ENCODE measurements at regions not wholly inside any gene's neighbourhood (a gene's known extent, or its start where the extent isn't known, plus 50 kb on each side); places are given as distances from the start of the nearest gene placed in this dataset.

DNA sequence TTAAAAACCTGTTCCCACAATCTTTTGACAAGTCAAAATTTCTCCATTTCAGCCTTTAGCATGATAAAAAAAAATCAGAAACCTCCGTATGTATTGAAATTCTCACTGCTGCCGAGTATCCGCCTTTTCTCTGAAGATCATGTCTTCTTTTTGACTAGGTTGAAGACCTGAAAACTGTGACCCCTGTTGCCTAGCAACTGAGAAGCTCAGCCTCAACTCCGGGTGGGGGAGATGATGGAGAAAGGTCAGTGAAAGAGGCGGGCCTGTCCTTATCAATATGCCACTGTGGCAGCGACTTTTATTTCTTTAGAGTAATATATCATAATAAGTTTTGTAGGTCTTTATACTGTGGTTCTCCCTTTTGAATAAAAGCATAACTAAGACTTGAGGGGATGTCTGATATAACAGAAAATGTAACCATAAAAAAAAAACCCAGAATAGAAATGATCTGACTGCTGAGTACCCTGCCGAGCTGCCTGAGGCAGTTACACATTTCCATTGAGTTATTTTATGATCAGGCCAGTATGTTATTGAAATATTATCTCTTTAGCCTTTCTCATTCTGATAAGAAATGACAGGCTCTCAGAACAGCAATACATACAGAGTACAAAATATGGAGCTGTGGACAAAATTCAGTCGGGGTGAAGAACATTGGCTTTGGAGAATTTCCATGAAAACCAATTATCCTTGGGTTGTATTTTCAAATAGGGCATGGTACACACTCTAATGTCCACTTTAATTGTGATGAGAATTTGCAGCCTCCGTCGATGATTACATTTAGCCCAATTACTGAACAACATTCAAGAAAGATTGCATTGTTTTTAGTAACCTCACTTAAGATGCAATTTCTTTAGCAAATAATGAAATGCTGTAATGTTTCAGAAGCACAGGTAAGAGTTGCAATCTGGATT lies 136.7 kb upstream of the EEF1E1 start:
- TF ChIP-seq, protein P1, sequence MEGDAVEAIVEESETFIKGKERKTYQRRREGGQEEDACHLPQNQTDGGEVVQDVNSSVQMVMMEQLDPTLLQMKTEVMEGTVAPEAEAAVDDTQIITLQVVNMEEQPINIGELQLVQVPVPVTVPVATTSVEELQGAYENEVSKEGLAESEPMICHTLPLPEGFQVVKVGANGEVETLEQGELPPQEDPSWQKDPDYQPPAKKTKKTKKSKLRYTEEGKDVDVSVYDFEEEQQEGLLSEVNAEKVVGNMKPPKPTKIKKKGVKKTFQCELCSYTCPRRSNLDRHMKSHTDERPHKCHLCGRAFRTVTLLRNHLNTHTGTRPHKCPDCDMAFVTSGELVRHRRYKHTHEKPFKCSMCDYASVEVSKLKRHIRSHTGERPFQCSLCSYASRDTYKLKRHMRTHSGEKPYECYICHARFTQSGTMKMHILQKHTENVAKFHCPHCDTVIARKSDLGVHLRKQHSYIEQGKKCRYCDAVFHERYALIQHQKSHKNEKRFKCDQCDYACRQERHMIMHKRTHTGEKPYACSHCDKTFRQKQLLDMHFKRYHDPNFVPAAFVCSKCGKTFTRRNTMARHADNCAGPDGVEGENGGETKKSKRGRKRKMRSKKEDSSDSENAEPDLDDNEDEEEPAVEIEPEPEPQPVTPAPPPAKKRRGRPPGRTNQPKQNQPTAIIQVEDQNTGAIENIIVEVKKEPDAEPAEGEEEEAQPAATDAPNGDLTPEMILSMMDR (IDR thresholded peaks at IDR 0.05), result no peak

DNA sequence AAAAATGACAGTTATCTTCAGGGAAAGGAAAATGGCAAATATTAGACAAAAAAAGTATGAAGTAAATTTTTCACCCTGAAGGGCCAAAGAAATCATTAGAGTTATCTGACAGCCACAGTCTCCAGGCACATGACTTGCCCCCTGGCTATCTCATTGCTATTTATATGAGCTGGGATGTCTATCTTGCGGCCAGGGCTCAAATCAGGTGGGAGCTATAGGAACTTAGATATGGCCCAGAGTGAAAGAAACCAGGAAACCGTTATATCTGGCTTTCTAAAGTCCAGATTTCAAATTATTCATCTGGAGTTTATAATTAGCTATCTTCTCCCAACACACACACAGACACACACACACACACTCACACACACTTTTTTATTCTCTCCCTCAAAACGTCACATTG lies 135.3 kb upstream of the EEF1E1 start:
- no peak overlapping the region for H3K27ac ChIP-seq
- no peak for DNase-seq
- H3K36me3 ChIP-seq, result no peaks in the 10 kb centered on the region
- peaks cover 0 to 31% of the 10 kb centered on the region in 2 donors for H3K27me3 ChIP-seq
- intact Hi-C loops (cut with DNase I; ENCODE audit: low total_unique reads), result no loop called here
- H3K4me1 ChIP-seq, result no peaks in the 10 kb centered on the region
- no peak overlapping the region for H3K4me3 ChIP-seq
- H3K9me3 ChIP-seq, result no peaks in the 10 kb centered on the region
- TF ChIP-seq, protein P1 (IDR thresholded peaks at IDR 0.05), result no peak

More for the DNA sequence above, 136.7 kb upstream of the EEF1E1 start:
- H3K9me3 ChIP-seq, result no peaks in the 10 kb centered on the region
- no peak overlapping the region for H3K4me3 ChIP-seq
- H3K36me3 ChIP-seq, result no peaks in the 10 kb centered on the region
- DNase-seq, result no peak
- intact Hi-C loops (cut with DNase I; ENCODE audit: low total_unique reads), result no loop called here
- no peaks in the 10 kb centered on the region for H3K4me1 ChIP-seq
- no peak overlapping the region for H3K27ac ChIP-seq
- peaks cover 0 to 27% of the 10 kb centered on the region in 2 donors for H3K27me3 ChIP-seq

DNA sequence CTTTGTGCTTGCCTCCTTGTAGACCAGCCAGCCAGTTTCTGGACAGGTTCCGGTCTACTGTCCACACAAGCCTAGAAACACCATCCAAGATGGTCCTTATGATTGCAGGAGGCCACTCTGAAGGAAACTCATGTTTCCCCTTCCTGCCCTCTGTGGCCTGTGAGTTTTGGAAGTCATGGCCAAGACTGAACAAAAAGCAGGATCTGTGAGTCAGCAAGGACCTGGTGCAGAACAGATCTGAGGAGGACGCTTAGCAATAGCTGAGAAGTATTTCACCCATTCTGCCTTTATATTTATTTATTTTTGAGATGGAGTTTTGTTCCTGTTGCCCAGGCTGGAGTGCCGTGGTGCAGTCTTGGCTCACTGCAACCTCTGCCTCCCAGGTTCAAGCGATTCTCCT lies 134.6 kb upstream of the EEF1E1 start:
- DNase-seq, result no peak
- H3K27ac ChIP-seq, result no peak overlapping the region
- H3K9me3 ChIP-seq, result no peaks in the 10 kb centered on the region
- H3K4me3 ChIP-seq, result no peak overlapping the region
- intact Hi-C loops (cut with DNase I; ENCODE audit: low total_unique reads), result no loop called here
- TF ChIP-seq, protein P1 (IDR thresholded peaks at IDR 0.05), result no peak
- H3K4me1 ChIP-seq, result no peaks in the 10 kb centered on the region
- no peaks in the 10 kb centered on the region for H3K36me3 ChIP-seq
- H3K27me3 ChIP-seq, result peaks cover 0 to 33% of the 10 kb centered on the region in 2 donors

DNA sequence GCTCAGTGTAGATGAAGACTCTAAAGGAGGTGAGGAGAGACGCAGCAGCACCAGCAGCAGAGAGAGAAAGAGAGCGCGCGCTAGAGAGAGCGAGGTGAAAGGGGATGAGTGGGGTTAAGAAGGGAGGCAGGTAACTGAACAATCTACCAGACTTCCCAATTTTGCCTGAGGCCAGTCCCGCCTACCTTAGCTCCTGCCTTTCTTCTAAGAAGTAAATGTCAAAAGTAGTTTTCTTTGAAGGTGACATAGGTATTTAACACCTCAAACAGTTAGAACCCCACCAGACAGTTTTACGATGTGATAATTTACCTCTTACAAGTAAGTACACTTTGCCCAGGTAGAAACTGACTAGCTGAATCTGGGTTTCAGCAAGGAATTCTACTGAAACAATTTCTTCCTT lies 132.0 kb upstream of the EEF1E1 start:
- H3K27me3 ChIP-seq, result peaks cover 0 to 37% of the 10 kb centered on the region in 2 donors
- no peaks in the 10 kb centered on the region for H3K9me3 ChIP-seq
- H3K36me3 ChIP-seq, result no peaks in the 10 kb centered on the region
- no peak overlapping the region for H3K4me3 ChIP-seq
- no peak for DNase-seq
- intact Hi-C loops (cut with DNase I; ENCODE audit: low total_unique reads), result no loop called here
- TF ChIP-seq, protein P1 (IDR thresholded peaks at IDR 0.05), result no peak
- no peaks in the 10 kb centered on the region for H3K4me1 ChIP-seq
- no peak overlapping the region for H3K27ac ChIP-seq

DNA sequence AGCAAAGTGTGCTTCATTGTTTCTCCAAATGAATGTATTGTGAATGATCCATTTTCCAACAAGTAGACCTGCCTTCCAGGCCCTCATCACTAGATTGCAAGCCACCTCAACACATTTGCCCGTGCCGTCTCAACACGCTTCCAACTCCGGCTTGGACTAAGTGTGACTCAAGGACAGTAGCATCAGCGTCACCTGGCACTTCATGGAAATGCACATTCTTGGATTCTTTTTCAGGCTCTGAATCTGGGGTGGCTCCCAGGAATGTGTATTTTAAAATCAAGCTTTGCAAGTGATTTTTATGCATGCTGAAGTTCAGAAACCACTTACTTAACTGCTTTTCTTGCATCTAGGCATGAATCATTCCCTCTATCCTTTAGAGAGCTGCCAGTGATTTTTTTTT lies 129.6 kb upstream of the EEF1E1 start:
- Histone ChIP-seq H3K4me3 (no peak overlapping the region), H3K27ac (no peak overlapping the region), H3K4me1 (no peaks in the 10 kb centered on the region), H3K27me3 (peaks cover 0 to 29% of the 10 kb centered on the region in 2 donors), H3K36me3 (no peaks in the 10 kb centered on the region), H3K9me3 (no peaks in the 10 kb centered on the region)
- intact Hi-C loops (cut with DNase I; ENCODE audit: low total_unique reads), result no loop called here
- TF ChIP-seq, protein P1 (IDR thresholded peaks at IDR 0.05), result no peak
- no peak for DNase-seq
